ENCODE measurements at regions not wholly inside any gene's neighbourhood (a gene's known extent, or its start where the extent isn't known, plus 50 kb on each side); places are given as distances from the start of the nearest gene placed in this dataset.

- DNase-seq (ENCODE audit: low read depth) (peak; percentile 12), FAIRE-seq (peak; percentile 34)
- no peaks in the 10 kb centered on the region for H3K9me3 ChIP-seq (ENCODE audit: insufficient read depth, low read depth, low read length)
- no peak overlapping the region for H3K4me3 ChIP-seq (ENCODE audit: insufficient read depth, low read depth, low read length)
- TF ChIP-seq CTCF (IDR thresholded peaks at IDR 0.05; ENCODE audit: insufficient read depth, low read depth, low read length) (no peak), EZH2 (IDR thresholded peaks at IDR 0.05; ENCODE audit: insufficient read depth, low read length) (no peak)
- Mint-ChIP-seq H3K4me3 (ENCODE audit: unreplicated experiment) (no peak overlapping the region), H3K27ac (ENCODE audit: unreplicated experiment) (no peak overlapping the region), H3K27me3 (ENCODE audit: low read depth, unreplicated experiment) (no peaks in the 10 kb centered on the region), H3K4me1 (ENCODE audit: low read depth, unreplicated experiment) (peaks cover 4% of the 10 kb centered on the region), H3K9me3 (ENCODE audit: unreplicated experiment) (no peaks in the 10 kb centered on the region), H3K36me3 (ENCODE audit: low read depth, unreplicated experiment) (no peaks in the 10 kb centered on the region)
- H3K79me2 ChIP-seq (ENCODE audit: insufficient read depth, low read length) = no peaks in the 10 kb centered on the region
- no peak overlapping the region for H2AFZ ChIP-seq (ENCODE audit: low read depth, low read length)
- peaks cover 8% of the 10 kb centered on the region for H3K4me1 ChIP-seq (ENCODE audit: insufficient read depth, low read length)
- H3K4me2 ChIP-seq (ENCODE audit: low read length) = peak overlapping the region; percentile 14
- H4K20me1 ChIP-seq (ENCODE audit: insufficient read depth, low read length) = no peaks in the 10 kb centered on the region
- no peaks in the 10 kb centered on the region for H3K36me3 ChIP-seq (ENCODE audit: insufficient read depth, low read length)
- H3K27ac ChIP-seq (ENCODE audit: low read depth, low read length) = no peak overlapping the region
- H3K27me3 ChIP-seq (ENCODE audit: insufficient read depth, low read length) = no peaks in the 10 kb centered on the region
- no peak overlapping the region for H3K9ac ChIP-seq (ENCODE audit: low read length)
Measured at GRCh38 chr20:6582449-6582848, 185.0 kb upstream of the BMP2 start.

- Mint-ChIP-seq H3K36me3 (ENCODE audit: low read depth, unreplicated experiment) (no peaks in the 10 kb centered on the region), H3K27ac (ENCODE audit: unreplicated experiment) (no peak overlapping the region), H3K4me3 (ENCODE audit: unreplicated experiment) (no peak overlapping the region), H3K4me1 (ENCODE audit: low read depth, unreplicated experiment) (peaks cover 21% of the 10 kb centered on the region), H3K27me3 (ENCODE audit: low read depth, unreplicated experiment) (no peaks in the 10 kb centered on the region), H3K9me3 (ENCODE audit: unreplicated experiment) (no peaks in the 10 kb centered on the region)
- Histone ChIP-seq H3K27ac (ENCODE audit: low read depth, low read length) (no peak overlapping the region), H3K9me3 (ENCODE audit: insufficient read depth, low read depth, low read length) (no peaks in the 10 kb centered on the region), H3K27me3 (ENCODE audit: insufficient read depth, low read length) (no peaks in the 10 kb centered on the region), H3K79me2 (ENCODE audit: insufficient read depth, low read length) (no peaks in the 10 kb centered on the region), H3K9ac (ENCODE audit: low read length) (no peak overlapping the region), H3K4me2 (ENCODE audit: low read length) (no peak overlapping the region), H4K20me1 (ENCODE audit: insufficient read depth, low read length) (no peaks in the 10 kb centered on the region), H3K4me3 (ENCODE audit: insufficient read depth, low read depth, low read length) (no peak overlapping the region), H3K4me1 (ENCODE audit: insufficient read depth, low read length) (peaks cover 28% of the 10 kb centered on the region), H2AFZ (ENCODE audit: low read depth, low read length) (no peak overlapping the region), H3K36me3 (ENCODE audit: insufficient read depth, low read length) (no peaks in the 10 kb centered on the region)
- no peak for TF ChIP-seq EZH2 (IDR thresholded peaks at IDR 0.05; ENCODE audit: insufficient read depth, low read length)
- TF ChIP-seq CTCF (IDR thresholded peaks at IDR 0.05; ENCODE audit: insufficient read depth, low read depth, low read length) = no peak
- DNase-seq (ENCODE audit: low read depth) (no peak), FAIRE-seq (no peak)
Measured at GRCh38 chr20:6580486-6580885, 187.0 kb upstream of the BMP2 start.

GRCh38 chr20:6579824-6580223 is 187.7 kb upstream of the BMP2 start:
- H2AFZ ChIP-seq (ENCODE audit: low read depth, low read length) = no peak overlapping the region
- FAIRE-seq = no peak
- Mint-ChIP-seq H3K36me3 (ENCODE audit: low read depth, unreplicated experiment) (no peaks in the 10 kb centered on the region), H3K27me3 (ENCODE audit: low read depth, unreplicated experiment) (no peaks in the 10 kb centered on the region), H3K4me1 (ENCODE audit: low read depth, unreplicated experiment) (peaks cover 21% of the 10 kb centered on the region), H3K4me3 (ENCODE audit: unreplicated experiment) (no peak overlapping the region), H3K9me3 (ENCODE audit: unreplicated experiment) (no peaks in the 10 kb centered on the region), H3K27ac (ENCODE audit: unreplicated experiment) (no peak overlapping the region)
- H3K9me3 ChIP-seq (ENCODE audit: insufficient read depth, low read depth, low read length) = no peaks in the 10 kb centered on the region
- H3K27me3 ChIP-seq (ENCODE audit: insufficient read depth, low read length) = no peaks in the 10 kb centered on the region
- H4K20me1 ChIP-seq (ENCODE audit: insufficient read depth, low read length) = no peaks in the 10 kb centered on the region
- H3K4me1 ChIP-seq (ENCODE audit: insufficient read depth, low read length) = peaks cover 30% of the 10 kb centered on the region
- TF ChIP-seq CTCF (IDR thresholded peaks at IDR 0.05; ENCODE audit: insufficient read depth, low read depth, low read length) = no peak
- no peak for TF ChIP-seq EZH2 (IDR thresholded peaks at IDR 0.05; ENCODE audit: insufficient read depth, low read length)
- no peak overlapping the region for H3K4me3 ChIP-seq (ENCODE audit: insufficient read depth, low read depth, low read length)
- no peak overlapping the region for H3K4me2 ChIP-seq (ENCODE audit: low read length)
- H3K27ac ChIP-seq (ENCODE audit: low read depth, low read length) = no peak overlapping the region
- no peaks in the 10 kb centered on the region for H3K79me2 ChIP-seq (ENCODE audit: insufficient read depth, low read length)
- DNase-seq (ENCODE audit: low read depth) = peak; percentile 41
- H3K36me3 ChIP-seq (ENCODE audit: insufficient read depth, low read length) = no peaks in the 10 kb centered on the region
- no peak overlapping the region for H3K9ac ChIP-seq (ENCODE audit: low read length)

All from astrocyte (in vitro differentiated cells and primary cell).